Stimulated activated CD4-positive, alpha-beta T cell treated with anti-CD3 and anti-CD28 coated beads, TNF-alpha, amount 100 ng/mL, for 24 hours (primary cell): ENCODE measurements at regions not wholly inside any gene's neighbourhood (a gene's known extent, or its start where the extent isn't known, plus 50 kb on each side); places are given as distances from the start of the nearest gene placed in this dataset.

ENCODE experiments used
- DNase-seq, 3 experiments: peaks; one replicate each; pipeline ENCODE4 v3.0.0-alpha.2; 2020; ENCODE audit warnings: low read depth in 3 of 3

DNA sequence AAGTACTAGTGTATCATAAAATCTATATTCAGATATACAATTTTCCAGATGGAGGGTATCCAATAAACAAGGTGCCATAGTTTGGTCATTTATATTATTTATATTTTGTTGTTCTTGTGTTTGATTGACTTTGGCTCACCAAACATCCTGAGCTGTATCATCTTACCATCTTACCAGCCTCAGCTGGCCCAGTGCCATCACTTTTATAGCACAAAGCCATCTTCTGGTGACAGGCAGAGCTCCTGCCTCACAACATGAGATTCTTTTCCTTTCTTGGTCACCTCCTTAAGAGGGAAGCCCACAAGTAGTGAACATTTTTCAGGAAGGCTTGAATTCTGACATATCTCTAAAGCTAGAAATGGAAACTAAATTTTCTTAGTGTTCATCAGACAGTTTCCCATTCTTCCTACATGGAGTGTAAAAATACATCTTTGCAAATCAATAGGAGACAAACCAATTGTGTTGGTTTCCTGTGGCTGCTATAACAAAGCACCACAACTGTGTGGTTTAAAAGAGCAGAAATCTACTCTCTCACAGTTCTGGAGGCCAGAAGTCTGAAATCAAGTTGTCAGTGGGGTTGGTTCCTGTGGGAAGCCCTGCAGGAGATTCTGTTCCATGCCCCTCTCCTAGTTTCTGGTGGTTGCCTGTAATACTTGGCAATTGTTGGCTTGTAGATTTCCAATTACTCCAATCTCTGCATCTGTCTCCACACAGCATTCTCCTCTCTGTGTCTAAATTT, 341.8 kb downstream of the MAN2A1 start:
- no peak for DNase-seq

DNA sequence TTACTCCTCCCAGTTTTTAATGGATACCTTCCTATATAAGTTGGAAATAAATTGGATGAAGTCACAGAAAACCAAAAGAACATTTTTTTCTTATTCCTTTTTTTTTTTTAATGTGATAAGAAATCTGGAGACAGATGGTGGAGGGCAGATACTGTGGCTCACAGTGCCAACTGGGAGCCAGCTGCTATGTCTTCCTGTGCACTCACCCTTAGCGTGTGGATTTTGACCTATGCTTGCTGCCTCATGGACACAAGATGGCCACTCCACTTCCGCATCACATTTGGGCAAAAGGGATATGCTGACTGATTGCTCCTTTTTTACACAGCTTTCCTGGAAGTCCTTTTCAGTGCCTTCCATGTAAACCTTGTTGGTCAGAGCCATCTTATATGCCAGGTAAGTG, 342.6 kb downstream of the MAN2A1 start:
- DNase-seq, result no peak

DNA sequence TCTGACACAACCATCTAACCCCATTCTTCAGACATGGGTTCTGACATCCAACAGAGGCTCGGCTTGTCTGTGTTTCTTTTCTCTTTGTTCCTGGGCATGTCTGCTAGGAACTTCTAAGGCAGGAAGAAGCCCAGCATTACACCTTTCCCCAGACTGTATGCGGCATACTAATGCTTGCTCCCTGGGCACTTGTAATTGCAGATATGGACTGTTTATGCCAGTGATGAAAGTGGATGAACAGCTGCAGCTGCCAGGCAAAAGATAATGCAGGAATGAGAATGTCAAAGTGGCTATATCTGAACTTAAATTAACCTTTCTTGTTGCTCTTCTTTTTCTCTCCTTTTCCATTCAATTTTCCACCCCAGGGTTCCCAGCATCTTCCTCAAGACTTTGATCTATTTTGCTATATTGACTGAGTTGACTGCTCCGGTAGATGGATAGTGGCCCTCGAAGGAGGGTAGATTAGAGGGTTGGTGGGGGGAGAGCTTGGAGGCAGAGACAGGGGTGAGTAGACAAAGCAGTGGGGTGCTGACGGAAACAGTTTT, 344.4 kb downstream of the MAN2A1 start:
- DNase-seq, result no peak

DNA sequence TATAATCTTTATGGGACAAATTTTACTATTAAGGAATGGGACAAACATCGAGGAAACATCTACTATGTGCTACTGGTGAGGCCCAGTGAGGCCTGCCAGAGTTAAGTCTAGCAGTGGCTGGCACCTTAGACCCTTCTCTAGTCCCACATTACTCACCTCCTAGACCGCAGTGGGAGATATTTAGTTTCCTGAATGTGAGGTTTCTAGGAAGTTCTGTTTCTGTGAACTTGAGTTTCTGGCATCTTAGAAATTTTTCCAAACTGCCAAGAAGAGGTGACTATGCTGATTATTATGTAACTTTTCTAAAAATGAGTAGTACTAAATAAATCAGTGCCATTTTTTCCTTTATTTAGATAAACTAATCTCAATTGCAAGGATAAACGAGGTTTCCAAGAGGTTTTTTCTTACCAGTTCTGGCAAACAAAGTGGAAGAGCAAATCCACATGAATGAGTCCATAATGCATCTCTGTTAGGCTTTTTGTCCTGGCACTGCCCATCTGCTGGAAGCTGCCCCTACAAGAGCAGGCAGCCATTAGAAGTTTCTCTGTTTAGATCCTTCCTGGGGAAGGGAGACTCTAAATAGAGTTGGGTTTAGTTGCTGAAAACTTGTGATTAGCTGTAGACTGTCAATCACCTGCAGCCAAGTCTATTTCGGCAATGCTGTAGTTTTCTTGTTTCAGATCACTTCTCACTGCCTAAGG, 348.7 kb downstream of the MAN2A1 start:
- DNase-seq, result no peak

DNA sequence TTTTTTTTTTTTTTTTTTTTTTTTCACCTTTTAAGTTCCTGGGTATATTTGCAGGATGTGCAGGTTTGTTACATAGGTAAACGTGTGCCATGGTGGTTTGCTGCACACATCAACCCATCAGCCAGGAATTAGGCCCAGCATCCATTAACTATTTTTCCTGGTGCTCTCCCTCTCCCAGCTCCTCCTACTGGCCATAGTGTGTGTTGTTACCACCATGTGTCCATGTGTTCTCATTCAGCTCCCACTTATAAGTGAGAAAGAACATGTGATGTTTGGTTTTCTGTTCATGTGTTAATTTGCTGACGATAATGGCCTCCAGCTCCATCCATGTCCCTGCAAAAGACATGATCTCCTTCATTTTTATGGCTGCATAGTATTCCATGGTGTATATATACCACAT, 350.5 kb downstream of the MAN2A1 start:
- DNase-seq, result no peak

DNA sequence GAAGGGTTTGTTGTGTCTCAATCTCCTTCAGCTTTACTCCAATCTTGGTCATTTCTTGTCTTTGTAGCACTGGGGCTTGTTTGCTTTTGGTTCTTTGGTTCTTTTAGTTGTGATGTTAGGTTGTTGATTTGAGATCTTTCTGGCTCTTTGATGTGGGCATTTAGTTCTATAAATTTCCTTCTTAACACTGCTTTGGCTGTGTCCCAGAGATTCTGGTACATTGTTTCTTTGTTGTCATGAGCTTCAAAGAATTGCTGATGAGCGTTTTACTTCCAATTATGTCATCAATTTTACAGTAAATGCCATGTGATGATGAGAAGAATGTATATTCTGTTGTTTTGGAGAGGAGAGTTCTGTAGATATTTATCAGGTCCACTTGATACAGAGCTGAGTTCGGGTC, 353.3 kb downstream of the MAN2A1 start:
- DNase-seq, result no peak

DNA sequence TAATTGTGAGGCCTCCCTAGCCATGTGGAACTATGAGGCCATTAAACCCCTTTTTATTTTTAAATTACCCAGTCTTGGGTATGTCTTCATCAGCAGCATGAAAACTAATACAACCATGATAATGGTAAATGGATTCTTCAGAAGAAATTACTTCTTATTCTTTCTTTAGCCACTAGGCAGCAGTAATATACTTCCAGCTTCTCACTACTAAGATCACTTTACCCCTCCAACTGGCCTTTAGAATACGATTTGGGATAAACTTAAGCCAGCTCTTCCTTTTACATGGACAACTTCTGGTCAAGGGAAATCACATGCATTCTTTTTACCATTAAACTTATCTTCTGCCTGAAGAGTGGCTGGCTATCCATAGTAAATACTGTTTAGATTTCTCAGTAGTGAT, 355.4 kb downstream of the MAN2A1 start:
- no peak for DNase-seq

DNA sequence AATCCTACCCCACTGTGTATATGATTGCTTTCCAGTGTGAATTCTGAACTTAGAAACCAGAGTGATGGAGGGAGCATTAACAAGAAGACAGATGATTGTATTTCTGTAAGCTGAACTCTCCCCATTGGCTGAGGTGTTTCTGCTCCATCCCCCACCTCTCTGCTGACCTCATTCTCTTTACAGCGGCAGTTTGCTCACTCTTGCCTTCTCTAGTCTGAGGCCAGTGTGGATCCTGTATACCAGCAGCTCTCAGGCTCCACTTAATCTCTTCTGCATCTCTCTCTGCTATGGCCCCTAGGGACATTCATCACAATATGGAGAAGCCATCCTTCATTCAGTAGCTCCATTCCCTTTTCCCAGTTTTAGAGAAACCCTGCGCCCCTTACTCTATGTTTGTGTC, 358.8 kb downstream of the MAN2A1 start:
- no peak for DNase-seq

DNA sequence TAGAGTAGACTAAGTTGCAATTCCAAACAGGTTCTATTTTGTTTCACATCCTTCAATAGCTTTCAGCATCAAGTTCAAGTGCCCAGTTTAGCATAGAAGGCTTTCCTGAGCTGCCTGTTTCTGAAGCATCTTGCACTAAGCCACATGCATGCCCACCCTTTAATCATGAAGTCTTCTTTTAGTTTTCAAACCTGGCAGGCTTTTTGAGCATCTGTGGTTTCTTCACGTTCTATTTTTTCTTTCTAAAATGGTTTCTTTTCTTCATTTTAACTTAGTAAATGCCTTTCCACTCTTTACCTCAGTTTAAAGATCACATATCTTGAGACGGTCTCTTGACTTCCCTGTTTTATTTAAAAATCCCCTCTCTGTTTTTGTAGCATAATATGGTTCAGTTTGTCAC, 360.1 kb downstream of the MAN2A1 start:
- DNase-seq, result no peak

DNA sequence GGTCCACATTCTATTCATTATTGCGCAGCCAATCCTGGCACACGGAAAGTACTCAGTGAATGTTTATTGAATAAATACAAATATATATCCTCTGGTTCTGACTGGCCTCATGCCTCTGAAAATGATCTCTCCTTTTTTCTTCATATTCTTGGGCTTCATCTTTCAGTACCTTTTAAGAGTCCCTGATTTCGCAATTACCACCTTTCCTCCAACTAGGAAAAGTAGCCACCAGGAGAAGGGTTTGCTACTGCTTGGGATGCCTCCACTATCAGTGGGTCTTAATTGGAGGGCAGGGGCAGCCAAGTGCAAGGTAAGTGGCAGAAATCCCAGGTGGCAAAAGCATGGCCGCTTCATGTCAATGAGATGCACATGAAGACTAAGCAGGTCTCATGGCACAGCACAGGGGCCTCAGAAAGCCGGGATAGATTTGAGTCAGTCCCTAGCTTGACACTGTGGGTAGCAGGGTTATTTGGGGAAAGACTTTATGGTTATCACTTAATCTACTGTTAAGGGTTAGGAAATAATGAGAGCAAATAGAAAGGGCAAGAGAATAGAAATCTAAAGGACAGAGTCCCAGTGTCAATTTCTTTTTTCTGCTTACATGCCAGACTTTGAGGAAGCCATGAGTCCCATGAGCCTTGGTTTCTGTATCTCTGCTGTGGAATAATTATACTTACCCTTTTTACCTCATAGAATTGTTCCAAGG, 361.1 kb downstream of the MAN2A1 start:
- no peak for DNase-seq

DNA sequence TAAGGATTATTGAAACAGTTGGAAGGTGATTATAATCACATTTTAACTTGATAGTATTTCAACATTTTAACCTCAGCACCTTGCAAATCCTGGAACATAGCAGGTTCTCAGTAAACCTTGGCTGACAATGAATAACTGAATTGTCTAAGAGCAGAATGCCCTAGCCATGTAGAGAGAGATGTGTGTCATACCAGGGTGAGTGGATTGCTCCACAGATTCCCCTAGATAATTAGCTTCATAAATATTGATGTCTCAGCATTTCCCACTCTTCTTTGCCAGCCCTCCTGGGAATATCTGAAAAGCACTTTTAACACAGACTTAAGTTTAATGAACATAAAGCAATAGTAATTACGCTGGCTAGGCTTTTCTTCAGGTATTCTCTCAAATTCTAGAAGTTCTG, 363.5 kb downstream of the MAN2A1 start:
- DNase-seq, result no peak

DNA sequence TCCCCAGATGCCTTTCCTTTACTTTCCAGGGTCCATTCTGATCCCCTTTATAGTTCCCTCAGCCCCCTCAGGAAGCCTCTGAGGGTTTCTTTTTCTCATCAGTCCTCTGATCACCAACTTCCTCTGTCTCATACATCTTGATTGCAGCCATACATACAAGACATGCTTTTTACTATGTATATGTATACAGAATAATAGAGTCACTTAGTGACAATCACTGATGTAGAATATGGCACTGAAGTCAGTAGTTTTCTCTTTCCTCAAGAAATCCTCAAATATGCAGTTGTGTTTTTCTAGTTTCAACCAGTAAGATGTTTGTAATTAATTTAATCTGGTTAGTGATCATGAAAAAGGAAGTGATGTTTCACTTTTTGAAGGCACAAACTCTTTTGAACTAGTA, 364.1 kb downstream of the MAN2A1 start:
- DNase-seq, result no peak

DNA sequence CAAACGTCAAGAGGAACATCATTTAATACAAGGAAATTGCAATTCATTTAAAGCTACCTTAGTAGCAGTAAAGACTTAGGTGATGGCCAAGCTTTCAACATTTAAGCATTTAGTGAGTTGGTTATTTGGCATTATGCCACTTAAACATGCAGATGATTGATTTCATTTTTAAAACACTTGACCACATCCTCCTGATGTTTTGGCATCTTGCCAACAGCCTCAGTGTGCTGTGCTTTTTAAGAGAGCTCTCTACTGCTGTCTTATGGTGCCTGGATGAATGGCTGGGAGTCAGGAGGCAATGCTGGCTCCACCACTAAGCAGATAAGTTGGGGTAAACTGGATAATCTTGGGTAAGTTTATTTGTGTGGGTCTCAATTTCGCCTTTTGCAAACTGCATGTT, 364.5 kb downstream of the MAN2A1 start:
- DNase-seq, result peak; percentile 35 to 54 (median 46)

DNA sequence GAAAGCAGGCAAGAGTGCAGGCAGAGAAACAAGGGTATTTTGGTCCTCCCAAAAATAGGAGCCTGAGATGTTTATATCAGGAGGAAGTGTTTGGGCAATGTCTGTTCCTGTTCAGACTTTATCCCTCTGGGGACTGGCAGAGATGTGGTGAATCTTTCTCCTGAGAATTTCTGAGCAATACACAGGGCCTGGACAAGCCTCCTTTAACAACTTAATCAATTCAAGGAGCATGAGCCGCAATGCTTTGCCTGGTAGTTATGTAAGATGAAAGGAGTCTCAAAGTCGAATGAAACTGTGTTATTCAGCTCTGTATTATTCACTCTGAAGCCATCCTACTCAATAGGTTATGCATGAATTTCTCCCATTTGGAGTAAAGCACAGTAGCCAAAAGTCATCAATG, 365.6 kb downstream of the MAN2A1 start:
- DNase-seq, result no peak

DNA sequence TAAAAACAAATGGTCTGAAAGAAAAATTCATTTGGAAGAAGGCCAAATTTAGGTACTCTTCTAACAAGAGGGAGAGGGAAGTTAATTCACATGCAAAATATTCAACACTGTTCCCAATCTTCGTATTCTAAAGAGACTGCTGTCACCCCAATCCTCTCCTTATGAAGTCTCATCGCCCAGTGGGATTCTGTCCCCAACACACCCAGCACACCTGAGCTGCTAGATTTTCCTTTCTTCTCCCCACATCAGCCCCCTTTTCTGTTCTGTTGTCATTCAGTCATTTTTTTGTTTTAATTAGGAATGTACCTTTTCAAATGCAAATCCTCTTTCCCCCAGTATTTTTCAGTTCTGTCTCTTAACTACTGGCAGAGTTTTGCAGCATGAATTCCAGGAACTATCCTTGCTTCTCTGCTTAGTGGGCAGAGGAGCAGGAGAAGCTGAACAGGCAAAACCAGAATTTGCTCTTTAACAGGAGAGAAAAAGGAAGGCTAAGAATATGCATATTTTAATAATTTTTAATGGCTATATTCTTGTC, 366.9 kb downstream of the MAN2A1 start:
- DNase-seq, result no peak

DNA sequence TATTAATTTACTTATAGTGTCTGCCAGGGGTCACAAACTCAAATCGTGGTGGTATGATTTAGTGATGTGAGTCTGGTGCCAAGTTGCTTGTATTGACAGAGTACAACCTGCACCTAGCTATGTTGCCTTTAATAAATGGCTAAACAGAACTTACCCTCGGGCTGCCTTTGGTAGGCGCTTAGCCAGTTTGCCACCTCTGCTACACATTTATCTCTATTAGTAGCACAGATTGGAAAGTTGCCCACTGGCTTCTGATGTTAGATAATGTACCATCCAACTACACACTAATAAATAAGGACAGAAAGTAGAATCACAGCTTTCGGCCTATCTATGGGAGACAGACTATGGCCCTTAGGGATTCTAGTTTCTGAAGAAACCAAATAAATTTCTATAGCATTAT, 368.4 kb downstream of the MAN2A1 start:
- no peak for DNase-seq

DNA sequence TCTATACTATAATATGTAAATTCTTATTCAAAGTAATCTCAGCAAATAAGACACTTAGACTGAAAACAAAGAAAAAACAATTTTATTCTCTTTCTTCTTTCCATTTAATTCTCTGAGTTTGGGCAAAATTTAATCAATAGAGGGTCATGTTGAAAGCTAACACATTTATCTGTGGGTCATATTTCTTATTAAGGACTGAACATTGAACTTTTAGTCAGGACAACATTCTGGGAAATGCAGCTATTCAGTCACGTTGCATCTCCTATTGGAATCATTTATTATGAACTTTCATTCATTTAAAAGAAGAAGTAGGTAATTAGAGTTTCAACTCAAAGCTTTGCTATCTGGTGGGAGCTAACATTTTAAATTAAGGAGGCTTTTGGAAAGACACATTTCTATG, 372.5 kb downstream of the MAN2A1 start:
- DNase-seq, result no peak

DNA sequence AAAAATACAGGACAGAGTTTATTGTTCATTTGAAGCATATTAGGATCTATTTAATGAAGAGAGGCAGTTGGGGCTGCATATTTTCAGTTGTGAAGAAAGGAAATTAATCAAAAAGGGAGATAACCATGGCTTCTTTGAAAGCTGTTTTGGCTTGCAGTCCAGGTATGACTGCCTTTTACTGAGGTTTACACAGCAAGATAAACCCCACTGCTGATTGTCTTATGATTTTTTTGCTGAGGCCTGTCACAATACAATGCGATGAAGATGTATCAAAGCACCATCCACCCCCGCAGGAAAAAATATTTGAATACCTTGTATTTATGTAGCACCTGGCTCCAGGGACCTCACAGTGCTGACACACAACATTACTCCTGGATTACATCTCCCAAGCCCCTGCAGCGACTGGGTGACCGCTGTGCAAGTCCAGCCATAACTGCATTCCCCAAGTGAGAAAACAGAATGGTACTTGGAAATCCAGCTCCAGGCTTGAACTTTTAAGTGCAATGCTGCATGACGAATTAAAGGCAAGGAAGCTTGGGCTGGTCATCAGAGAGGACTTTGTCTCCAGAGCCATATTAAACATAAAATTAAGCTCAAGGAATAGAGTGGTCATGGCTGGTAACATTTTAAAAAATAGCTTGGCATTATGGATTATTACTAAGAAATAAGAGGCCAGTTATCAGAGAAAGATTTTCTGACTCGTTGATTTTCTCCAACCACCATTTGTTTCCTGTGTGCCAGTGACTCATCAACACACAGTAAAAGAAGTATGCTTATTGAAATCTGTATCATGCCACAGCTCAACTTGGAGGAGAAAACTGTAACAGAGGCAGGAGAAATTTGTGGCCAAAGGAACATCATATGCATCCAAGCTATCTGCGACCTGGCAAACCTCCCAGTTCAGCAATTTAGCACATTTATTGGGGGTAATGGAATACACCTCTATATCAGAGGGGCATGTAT, 374.2 kb downstream of the MAN2A1 start:
- no peak for DNase-seq

DNA sequence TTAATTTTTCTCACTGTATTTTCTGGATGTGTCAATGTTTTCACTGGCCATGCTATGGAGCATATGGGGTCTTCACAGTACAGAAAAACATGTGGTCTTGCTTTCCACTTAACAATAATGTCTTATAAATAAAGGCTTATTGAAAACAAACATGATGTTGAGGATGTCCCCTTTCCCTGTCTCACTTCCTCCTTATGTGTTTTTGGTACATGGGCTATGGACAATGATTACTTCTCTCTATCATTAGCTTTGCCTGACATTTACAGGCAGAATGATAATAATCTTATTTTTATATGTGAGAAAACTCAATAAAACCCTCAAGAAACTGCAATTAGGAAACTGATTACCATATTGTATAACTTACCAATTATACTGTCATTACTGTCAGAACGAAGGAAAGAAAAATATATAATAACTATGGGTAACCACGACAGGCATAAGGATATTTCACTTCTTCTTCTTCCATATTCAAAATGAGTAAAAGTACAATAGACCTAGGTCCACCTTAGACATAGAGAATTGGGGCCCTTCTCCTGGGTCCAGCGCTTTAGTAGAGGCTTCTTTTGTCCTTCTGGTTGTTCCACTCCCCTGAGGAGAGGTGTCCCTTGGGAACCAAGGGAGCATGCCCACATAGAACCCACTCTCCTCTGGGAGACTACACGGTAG, 375.0 kb downstream of the MAN2A1 start:
- DNase-seq, result no peak

DNA sequence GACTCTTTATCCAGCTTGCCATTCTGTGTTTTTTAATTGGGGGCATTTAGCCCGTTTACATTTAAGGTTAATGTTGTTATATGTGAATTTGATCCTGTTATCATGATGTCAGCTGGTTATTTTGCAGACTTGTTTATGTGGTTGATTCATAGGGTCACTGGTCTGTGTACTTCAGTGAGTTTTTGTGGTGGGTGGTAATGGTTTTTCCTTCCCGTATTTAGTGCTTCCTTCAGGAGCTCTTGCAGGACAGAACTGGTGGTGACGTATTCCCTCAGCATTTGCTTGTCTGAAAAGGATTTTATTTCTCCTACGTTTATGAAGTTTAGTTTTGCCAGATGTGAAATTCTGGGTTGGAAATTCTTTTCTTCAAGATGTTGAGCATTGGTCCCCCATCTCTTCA, 381.1 kb downstream of the MAN2A1 start:
- DNase-seq, result no peak

DNA sequence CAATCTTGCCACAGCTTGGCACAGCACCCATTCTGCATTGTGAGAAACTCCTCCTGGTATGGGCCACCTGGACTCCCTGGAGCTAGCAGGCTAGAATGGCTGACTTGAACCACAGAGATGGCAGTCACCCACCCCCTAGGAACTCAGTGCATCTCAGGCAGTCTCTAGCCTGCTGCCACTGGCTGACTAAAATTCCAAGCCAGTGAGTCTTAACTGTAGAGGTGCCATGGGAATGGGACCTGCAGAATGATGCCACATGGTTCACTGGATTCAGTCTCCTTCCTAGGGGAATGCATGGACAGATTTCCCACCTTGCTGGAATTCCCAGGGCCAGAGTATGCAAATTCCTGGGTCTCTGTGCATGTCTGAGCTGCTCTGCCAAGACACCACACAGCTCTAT, 382.9 kb downstream of the MAN2A1 start:
- no peak for DNase-seq
